ENCODE measurements at regions not wholly inside any gene's neighbourhood (a gene's known extent, or its start where the extent isn't known, plus 50 kb on each side); places are given as distances from the start of the nearest gene placed in this dataset.
"Not testable (repeated sequence)": the region's sequence is repeated elsewhere in the genome, so short reads cannot be mapped to it uniquely, and the experiment has no call there.

GRCh38 chr1:56092684-56093570 is 486.4 kb downstream of the PLPP3 start:
- no peak for DNase-seq (ENCODE audit: low read depth in 3 of 3, low spot score in 2 of 3)

GRCh38 chr1:56089826-56090225 is 489.5 kb downstream of the PLPP3 start:
- DNase-seq (ENCODE audit: low read depth in 3 of 3, low spot score in 2 of 3) = not testable (repeated sequence)

- no peak for DNase-seq (ENCODE audit: low read depth in 3 of 3, low spot score in 2 of 3)
Observed at GRCh38 chr1:56084246-56084645, 495.1 kb downstream of the PLPP3 start.

- DNase-seq (ENCODE audit: low read depth in 3 of 3, low spot score in 2 of 3) = no peak
Observed at GRCh38 chr1:56081736-56082135, 497.6 kb downstream of the PLPP3 start.

GRCh38 chr1:56081173-56081572 is 498.2 kb downstream of the PLPP3 start:
- DNase-seq (ENCODE audit: low read depth in 3 of 3, low spot score in 2 of 3) = no peak

GRCh38 chr1:56080123-56080522 is 499.2 kb downstream of the PLPP3 start:
- no peak for DNase-seq (ENCODE audit: low read depth in 3 of 3, low spot score in 2 of 3)

- no peak for DNase-seq (ENCODE audit: low read depth in 3 of 3, low spot score in 2 of 3)
Observed at GRCh38 chr1:56079391-56079790, 500.0 kb downstream of the PLPP3 start.

GRCh38 chr1:56077206-56077605 is 502.2 kb downstream of the PLPP3 start:
- no peak for DNase-seq (ENCODE audit: low read depth in 3 of 3, low spot score in 2 of 3)

GRCh38 chr1:56074007-56074651 is 505.2 kb downstream of the PLPP3 start:
- peak in 2 of 3 donors; percentile 35 to 38 for DNase-seq (ENCODE audit: low read depth in 3 of 3, low spot score in 2 of 3)

- no peak for DNase-seq (ENCODE audit: low read depth in 3 of 3, low spot score in 2 of 3)
Observed at GRCh38 chr1:56073614-56074006, 505.8 kb downstream of the PLPP3 start.

- DNase-seq (ENCODE audit: low read depth in 3 of 3, low spot score in 2 of 3) = no peak
Observed at GRCh38 chr1:56073206-56073605, 506.2 kb downstream of the PLPP3 start.

GRCh38 chr1:56072310-56072709 is 507.1 kb downstream of the PLPP3 start:
- no peak for DNase-seq (ENCODE audit: low read depth in 3 of 3, low spot score in 2 of 3)

- DNase-seq (ENCODE audit: low read depth in 3 of 3, low spot score in 2 of 3) = no peak
Observed at GRCh38 chr1:56071351-56071750, 508.0 kb downstream of the PLPP3 start.

GRCh38 chr1:56070601-56071000 is 508.8 kb downstream of the PLPP3 start:
- DNase-seq (ENCODE audit: low read depth in 3 of 3, low spot score in 2 of 3) = no peak

GRCh38 chr1:56069824-56070223 is 509.5 kb downstream of the PLPP3 start:
- DNase-seq (ENCODE audit: low read depth in 3 of 3, low spot score in 2 of 3) = no peak

- no peak for DNase-seq (ENCODE audit: low read depth in 3 of 3, low spot score in 2 of 3)
Observed at GRCh38 chr1:56068908-56069307, 510.5 kb downstream of the PLPP3 start.

GRCh38 chr1:56068210-56068609 is 511.2 kb downstream of the PLPP3 start:
- DNase-seq (ENCODE audit: low read depth in 3 of 3, low spot score in 2 of 3) = no peak

- no peak for DNase-seq (ENCODE audit: low read depth in 3 of 3, low spot score in 2 of 3)
Observed at GRCh38 chr1:56065729-56066128, 513.6 kb downstream of the PLPP3 start.

GRCh38 chr1:56064705-56065104 is 514.7 kb downstream of the PLPP3 start:
- no peak for DNase-seq (ENCODE audit: low read depth in 3 of 3, low spot score in 2 of 3)

- DNase-seq (ENCODE audit: low read depth in 3 of 3, low spot score in 2 of 3) = no peak
Observed at GRCh38 chr1:56063461-56063860, 515.9 kb downstream of the PLPP3 start.

- no peak for DNase-seq (ENCODE audit: low read depth in 3 of 3, low spot score in 2 of 3)
Observed at GRCh38 chr1:56062625-56063024, 516.7 kb downstream of the PLPP3 start.

- DNase-seq (ENCODE audit: low read depth in 3 of 3, low spot score in 2 of 3) = no peak
Observed at GRCh38 chr1:56061824-56062223, 517.5 kb downstream of the PLPP3 start.

Data from right renal cortex interstitium (tissue), 3 donors.